ENCODE measurements at regions not wholly inside any gene's neighbourhood (a gene's known extent, or its start where the extent isn't known, plus 50 kb on each side); places are given as distances from the start of the nearest gene placed in this dataset.

DNA sequence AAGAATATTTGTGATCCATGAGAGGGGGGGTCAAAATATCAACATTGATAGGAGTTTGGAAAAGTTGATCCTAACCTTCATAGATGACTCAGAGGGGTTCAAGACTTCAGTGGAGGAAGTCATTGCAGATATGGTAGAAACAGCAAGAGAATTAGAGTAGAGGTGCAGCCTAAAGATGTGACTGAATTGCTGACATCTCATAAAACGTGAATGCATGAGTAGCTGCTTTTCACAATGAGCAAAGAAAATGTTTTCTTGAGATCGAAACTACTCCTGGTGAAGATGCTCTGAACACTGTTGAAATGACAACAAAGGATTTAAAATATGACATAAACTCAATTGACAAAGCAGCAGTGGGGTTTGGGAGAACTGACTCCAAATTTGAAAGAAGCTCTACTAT is 700.7 kb upstream of the FZD8 start:
- ATAC-seq (ENCODE audit: low read depth) (no peak), DNase-seq (no peak)
- H3K27me3 Mint-ChIP-seq: no peaks in the 10 kb centered on the region
- H3K4me3 Mint-ChIP-seq: no peak overlapping the region
- H3K4me1 Mint-ChIP-seq: no peaks in the 10 kb centered on the region
- intact Hi-C loops (cut with micrococcal nuclease): no loop called here
- POLR2A ChIA-PET: no interaction called here
- no peak overlapping the region for H3K27ac Mint-ChIP-seq
- no peak for TF ChIP-seq CTCF (IDR thresholded peaks at IDR 0.05)
- H3K36me3 Mint-ChIP-seq (ENCODE audit: low read depth): no peaks in the 10 kb centered on the region
- CTCF ChIA-PET: no interaction called here
- H3K9me3 Mint-ChIP-seq: no peaks in the 10 kb centered on the region

DNA sequence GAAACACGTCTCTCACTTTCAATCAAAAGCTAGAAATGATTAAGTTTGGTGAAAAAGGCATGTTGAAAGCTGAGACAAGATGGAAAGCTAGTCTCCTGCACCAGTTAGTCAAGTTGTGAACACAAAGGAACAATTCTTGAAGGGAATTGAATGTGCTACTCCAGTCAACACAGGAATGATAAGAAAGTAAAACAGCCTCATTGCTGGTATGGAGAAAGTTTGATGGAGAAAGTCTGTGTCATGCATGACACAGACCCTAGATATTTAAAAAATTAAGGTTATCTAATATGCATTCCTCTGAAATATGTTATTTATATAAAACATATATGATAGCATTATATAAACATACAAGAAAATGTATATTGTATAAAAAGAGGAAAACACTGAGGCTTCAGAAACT is 699.4 kb upstream of the FZD8 start:
- no peaks in the 10 kb centered on the region for H3K4me1 Mint-ChIP-seq
- ATAC-seq (ENCODE audit: low read depth): no peak
- POLR2A ChIA-PET: no interaction called here
- no peak for TF ChIP-seq CTCF (IDR thresholded peaks at IDR 0.05)
- H3K27ac Mint-ChIP-seq: no peak overlapping the region
- no peaks in the 10 kb centered on the region for H3K27me3 Mint-ChIP-seq
- H3K9me3 Mint-ChIP-seq: peaks cover 2% of the 10 kb centered on the region
- no peak for DNase-seq
- no peak overlapping the region for H3K4me3 Mint-ChIP-seq
- CTCF ChIA-PET: no interaction called here
- intact Hi-C loops (cut with micrococcal nuclease): no loop called here
- H3K36me3 Mint-ChIP-seq (ENCODE audit: low read depth): no peaks in the 10 kb centered on the region

- H3K27ac Mint-ChIP-seq: no peak overlapping the region
- ATAC-seq (ENCODE audit: low read depth): no peak
- no peak for DNase-seq
- no peaks in the 10 kb centered on the region for H3K27me3 Mint-ChIP-seq
- no peaks in the 10 kb centered on the region for H3K4me1 Mint-ChIP-seq
- TF ChIP-seq CTCF (IDR thresholded peaks at IDR 0.05): no peak
- intact Hi-C loops (cut with micrococcal nuclease): no loop called here
- peaks cover 2% of the 10 kb centered on the region for H3K9me3 Mint-ChIP-seq
- H3K36me3 Mint-ChIP-seq (ENCODE audit: low read depth): no peaks in the 10 kb centered on the region
- ChIA-PET CTCF (no interaction called here), POLR2A (no interaction called here)
- H3K4me3 Mint-ChIP-seq: no peak overlapping the region
Measured at GRCh38 chr10:36336315-36336714, 694.2 kb upstream of the FZD8 start.

- TF ChIP-seq CTCF (IDR thresholded peaks at IDR 0.05): no peak
- no peaks in the 10 kb centered on the region for H3K4me1 Mint-ChIP-seq
- no peaks in the 10 kb centered on the region for H3K36me3 Mint-ChIP-seq (ENCODE audit: low read depth)
- intact Hi-C loops (cut with micrococcal nuclease): no loop called here
- no peaks in the 10 kb centered on the region for H3K27me3 Mint-ChIP-seq
- H3K27ac Mint-ChIP-seq: no peak overlapping the region
- CTCF ChIA-PET: no interaction called here
- no peak for ATAC-seq (ENCODE audit: low read depth)
- H3K4me3 Mint-ChIP-seq: no peak overlapping the region
- H3K9me3 Mint-ChIP-seq: peaks cover 2% of the 10 kb centered on the region
- POLR2A ChIA-PET: no interaction called here
- DNase-seq: no peak
Measured at GRCh38 chr10:36333446-36333845, 691.4 kb upstream of the FZD8 start.

DNA sequence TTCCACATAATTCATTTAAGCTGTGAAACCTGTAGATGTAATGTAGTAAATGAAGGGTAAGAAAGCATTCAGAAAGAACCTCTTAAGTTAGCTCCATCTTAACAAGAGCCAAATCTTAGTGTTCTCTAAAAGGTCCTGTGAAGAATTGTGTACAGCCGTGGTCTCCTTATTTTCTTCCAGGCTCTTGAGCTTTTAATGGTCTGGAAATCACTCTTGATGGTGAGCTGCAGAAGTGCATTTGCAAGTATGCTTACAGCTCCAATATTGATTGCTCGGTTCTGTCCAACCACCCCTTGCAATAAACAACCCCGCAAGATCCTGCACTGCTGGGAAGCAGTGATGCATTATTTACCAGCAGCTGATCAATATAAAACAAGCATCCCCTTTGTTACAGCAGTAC is 690.8 kb upstream of the FZD8 start:
- peaks cover 2% of the 10 kb centered on the region for H3K9me3 Mint-ChIP-seq
- H3K4me3 Mint-ChIP-seq: no peak overlapping the region
- DNase-seq: no peak
- ATAC-seq (ENCODE audit: low read depth): no peak
- no peaks in the 10 kb centered on the region for H3K4me1 Mint-ChIP-seq
- CTCF ChIA-PET: no interaction called here
- POLR2A ChIA-PET: no interaction called here
- TF ChIP-seq CTCF (IDR thresholded peaks at IDR 0.05): no peak
- no peak overlapping the region for H3K27ac Mint-ChIP-seq
- intact Hi-C loops (cut with micrococcal nuclease): no loop called here
- H3K27me3 Mint-ChIP-seq: no peaks in the 10 kb centered on the region
- H3K36me3 Mint-ChIP-seq (ENCODE audit: low read depth): no peaks in the 10 kb centered on the region
